HEK293 (cell line): ENCODE measurements at regions not wholly inside any gene's neighbourhood (a gene's known extent, or its start where the extent isn't known, plus 50 kb on each side); places are given as distances from the start of the nearest gene placed in this dataset.

Experiments used
- CTCF ChIA-PET: fragments of 350-600 bp; formaldehyde crosslinking; extraction: SDS; loops from one replicate; lab custom pipeline; 2021; ENCODE audit warnings: antibody characterized with exemption; lab: Yijun Ruan, JAX
- POLR2A ChIA-PET: fragments of 300-600 bp; formaldehyde crosslinking; extraction: SDS; loops from one replicate; lab custom pipeline; 2020; ENCODE audit warnings: antibody characterized with exemption, inconsistent platforms; lab: Yijun Ruan, JAX
- H3K27ac ChIP-seq: fragments of 200-500 bp; sonication (Bioruptor generic); 2 replicates; pipeline ENCODE4 v1.5.1; 2014; ENCODE audit warnings: low read depth, low read length, control low read depth, inconsistent platforms; ENCODE audit errors: extremely low read depth
- H3K36me3 ChIP-seq, 2 experiments: fragments of 200-500 bp in 1 of 2; sonication (Bioruptor generic) in 1 of 2; 1 replicate in 1 of 2; 2 replicates in 1 of 2; pipeline ENCODE4 v1.5.1; 2014 to 2017; ENCODE audit warnings: inconsistent platforms in 2 of 2, low read length in 2 of 2; ENCODE audit not compliant: control insufficient read depth in 2 of 2, insufficient read depth in 1 of 2
- H3K4me1 ChIP-seq: fragments of 200-500 bp; sonication (Bioruptor generic); 2 replicates; pipeline ENCODE4 v1.5.1; 2014; ENCODE audit warnings: mild to moderate bottlenecking, low read length, inconsistent platforms; ENCODE audit not compliant: control insufficient read depth, insufficient read depth
- H3K4me3 ChIP-seq: 2 replicates; pipeline ENCODE4 v1.5.1; 2011; ENCODE audit warnings: low read depth, mild to moderate bottlenecking, control low read depth, low read length, moderate library complexity
- H3K9me3 ChIP-seq: fragments of 200-500 bp; sonication (Bioruptor generic); 2 replicates; pipeline ENCODE4 v1.5.1; 2014; ENCODE audit warnings: low read depth, low read length, inconsistent platforms; ENCODE audit not compliant: control insufficient read depth, insufficient read depth
- EGR2 ChIP-seq: fragments of 450-650 bp; formaldehyde crosslinking; IDR thresholded peaks from 2 replicates; pipeline ENCODE4 v1.5.1; 2016; ENCODE audit warnings: low read depth, missing biosample characterization, missing genetic modification characterization
- GLIS1 ChIP-seq: fragments of 450-650 bp; formaldehyde crosslinking; IDR thresholded peaks from 2 replicates; pipeline ENCODE4 v1.5.1; 2016; ENCODE audit warnings: missing biosample characterization, missing genetic modification characterization
- PRDM1 ChIP-seq: fragments of 450-650 bp; formaldehyde crosslinking; IDR thresholded peaks from 2 replicates; pipeline ENCODE4; 2016; ENCODE audit warnings: missing biosample characterization, missing genetic modification characterization
- RBAK ChIP-seq: fragments of 450-650 bp; formaldehyde crosslinking; IDR thresholded peaks from 2 replicates; pipeline ENCODE4 v1.5.1; 2016; ENCODE audit warnings: missing biosample characterization, missing genetic modification characterization
- SP7 ChIP-seq: fragments of 450-650 bp; formaldehyde crosslinking; IDR thresholded peaks from 2 replicates; pipeline ENCODE4 v1.5.1; 2016; ENCODE audit warnings: missing biosample characterization, missing genetic modification characterization
- ZBTB17 ChIP-seq: fragments of 450-650 bp; formaldehyde crosslinking; IDR thresholded peaks from 2 replicates; pipeline ENCODE4 v1.5.1; 2016; ENCODE audit warnings: missing biosample characterization, missing genetic modification characterization
- ZFHX2 ChIP-seq: fragments of 450-650 bp; formaldehyde crosslinking; conservative IDR thresholded peaks from 2 replicates; pipeline ENCODE4 v1.5.1; 2016; ENCODE audit warnings: missing biosample characterization, missing genetic modification characterization
- ZIC2 ChIP-seq: fragments of 450-650 bp; formaldehyde crosslinking; IDR thresholded peaks from 2 replicates; pipeline ENCODE4 v1.5.1; 2016; ENCODE audit warnings: missing biosample characterization, missing genetic modification characterization
- ZNF138 ChIP-seq: fragments of 450-650 bp; formaldehyde crosslinking; IDR thresholded peaks from 2 replicates; pipeline ENCODE4 v1.5.1; 2016; ENCODE audit warnings: missing biosample characterization, missing genetic modification characterization, borderline replicate concordance
- ZNF202 ChIP-seq: fragments of 450-650 bp; formaldehyde crosslinking; IDR thresholded peaks from 2 replicates; pipeline ENCODE4 v1.5.1; 2016; ENCODE audit warnings: missing biosample characterization, missing genetic modification characterization, borderline replicate concordance
- ZNF391 ChIP-seq: fragments of 450-650 bp; formaldehyde crosslinking; IDR thresholded peaks from 2 replicates; pipeline ENCODE4 v1.5.1; 2016; ENCODE audit warnings: low read depth, missing biosample characterization, missing genetic modification characterization, borderline replicate concordance
- ZNF426 ChIP-seq: fragments of 450-650 bp; formaldehyde crosslinking; IDR thresholded peaks from 2 replicates; pipeline ENCODE4 v1.5.1; 2017; ENCODE audit warnings: missing biosample characterization, missing genetic modification characterization, mild to moderate bottlenecking, inconsistent platforms, moderate library complexity
- ZNF530 ChIP-seq: fragments of 450-650 bp; formaldehyde crosslinking; IDR thresholded peaks from 2 replicates; pipeline ENCODE4 v1.5.1; 2016; ENCODE audit warnings: low read depth, missing biosample characterization, missing genetic modification characterization
- ZNF610 ChIP-seq: fragments of 450-650 bp; formaldehyde crosslinking; IDR thresholded peaks from 2 replicates; pipeline ENCODE4 v1.5.1; 2016; ENCODE audit warnings: missing biosample characterization, missing genetic modification characterization, borderline replicate concordance
- TF ChIP-seq, protein P1 (sequence below): fragments of 450-650 bp; formaldehyde crosslinking; IDR thresholded peaks from 2 replicates; pipeline ENCODE4 v1.5.1; 2016; ENCODE audit warnings: missing biosample characterization, missing genetic modification characterization, low read depth
- TF ChIP-seq, protein P2 (sequence below): fragments of 450-650 bp; formaldehyde crosslinking; IDR thresholded peaks from 2 replicates; pipeline ENCODE4 v1.5.1; 2017; ENCODE audit warnings: missing biosample characterization, missing genetic modification characterization
- TF ChIP-seq, protein P3 (sequence below): fragments of 450-650 bp; formaldehyde crosslinking; IDR thresholded peaks from 2 replicates; pipeline ENCODE4 v1.5.1; 2017; ENCODE audit warnings: missing biosample characterization, missing genetic modification characterization

DNA sequence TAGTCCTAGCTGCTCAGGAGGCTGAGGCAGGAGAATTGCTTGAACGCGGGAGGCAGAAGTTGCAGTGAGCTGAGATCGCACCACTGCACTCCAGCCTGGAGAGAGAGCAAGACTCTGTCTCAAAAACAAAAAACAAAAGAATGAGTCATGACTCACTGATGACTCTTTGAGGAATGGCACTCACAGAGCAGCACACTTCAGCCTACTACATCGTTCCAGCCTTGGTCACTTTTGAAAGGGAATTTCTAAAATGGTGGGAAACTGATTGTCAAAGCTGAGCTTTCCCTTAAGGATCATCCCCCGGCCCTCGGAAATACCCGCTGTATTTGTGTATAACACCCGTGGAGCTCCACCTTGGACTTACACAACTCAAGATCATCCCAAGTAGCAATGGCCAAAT lies 217.3 kb upstream of the HS6ST1 start:
- TF ChIP-seq, protein P1, sequence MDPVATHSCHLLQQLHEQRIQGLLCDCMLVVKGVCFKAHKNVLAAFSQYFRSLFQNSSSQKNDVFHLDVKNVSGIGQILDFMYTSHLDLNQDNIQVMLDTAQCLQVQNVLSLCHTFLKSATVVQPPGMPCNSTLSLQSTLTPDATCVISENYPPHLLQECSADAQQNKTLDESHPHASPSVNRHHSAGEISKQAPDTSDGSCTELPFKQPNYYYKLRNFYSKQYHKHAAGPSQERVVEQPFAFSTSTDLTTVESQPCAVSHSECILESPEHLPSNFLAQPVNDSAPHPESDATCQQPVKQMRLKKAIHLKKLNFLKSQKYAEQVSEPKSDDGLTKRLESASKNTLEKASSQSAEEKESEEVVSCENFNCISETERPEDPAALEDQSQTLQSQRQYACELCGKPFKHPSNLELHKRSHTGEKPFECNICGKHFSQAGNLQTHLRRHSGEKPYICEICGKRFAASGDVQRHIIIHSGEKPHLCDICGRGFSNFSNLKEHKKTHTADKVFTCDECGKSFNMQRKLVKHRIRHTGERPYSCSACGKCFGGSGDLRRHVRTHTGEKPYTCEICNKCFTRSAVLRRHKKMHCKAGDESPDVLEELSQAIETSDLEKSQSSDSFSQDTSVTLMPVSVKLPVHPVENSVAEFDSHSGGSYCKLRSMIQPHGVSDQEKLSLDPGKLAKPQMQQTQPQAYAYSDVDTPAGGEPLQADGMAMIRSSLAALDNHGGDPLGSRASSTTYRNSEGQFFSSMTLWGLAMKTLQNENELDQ = no peak
- TF ChIP-seq RBAK (tag by site-specific recombination) = peak; percentile 77; the same call in 1 of the 2 replicates
- TF ChIP-seq ZNF202 = no peak
- 0 out of 2 replicates have a peak, but pooled peaks have one; percentile 13 for TF ChIP-seq ZBTB17 (tag by site-specific recombination)
- Histone ChIP-seq H3K4me1 (no peaks in the 10 kb centered on the region), H3K27ac (no peak overlapping the region), H3K9me3 (no peaks in the 10 kb centered on the region), H3K36me3 (no peaks in the 10 kb centered on the region), H3K4me3 (no peak overlapping the region)
- ChIA-PET POLR2A (no interaction called here), CTCF (no interaction called here)

DNA sequence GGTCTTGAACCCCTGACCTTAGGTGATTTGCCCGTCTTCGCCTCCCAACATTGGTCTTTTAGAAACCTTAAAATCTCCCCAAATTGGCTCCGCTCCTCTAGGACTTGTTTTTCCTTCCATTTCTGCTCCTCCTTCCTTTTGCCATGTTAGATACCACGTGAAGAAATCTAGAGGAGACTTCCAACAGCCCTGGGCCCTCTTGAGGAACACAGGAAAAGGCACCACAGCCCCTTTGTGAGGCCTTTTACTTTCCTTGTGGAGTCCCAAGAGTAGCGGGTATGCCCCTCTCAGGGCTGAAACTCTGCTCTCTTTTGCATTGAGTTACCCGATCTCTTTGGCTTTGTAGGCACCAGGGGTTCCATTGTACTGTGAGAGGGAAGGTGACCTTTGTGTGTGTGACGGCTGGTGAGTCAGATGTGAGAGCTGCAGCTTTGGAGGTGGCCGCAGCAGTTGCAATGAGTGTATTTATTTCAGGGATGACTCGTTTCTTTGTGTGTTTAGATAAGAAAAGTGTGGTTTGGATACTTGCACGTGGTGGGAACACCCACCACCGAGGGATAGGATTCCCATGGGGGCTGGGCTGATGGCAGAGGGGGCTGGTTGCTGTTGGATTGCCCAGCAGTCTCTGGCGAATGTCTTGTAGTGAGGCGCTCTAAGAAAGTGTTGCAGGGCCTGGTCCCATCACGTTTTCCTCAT lies 218.4 kb upstream of the HS6ST1 start:
- no peaks in the 10 kb centered on the region for H3K9me3 ChIP-seq
- CTCF ChIA-PET = interaction anchor here (0.6 kb wide), 1 partner anchor 137 kb away, joined by 3 read pairs; no protein-coding TSS in a partner anchor
- no peaks in the 10 kb centered on the region for H3K4me1 ChIP-seq
- no peak overlapping the region for H3K4me3 ChIP-seq
- TF ChIP-seq EGR2 (tag by site-specific recombination) (peak; percentile 61), ZNF530 (tag by site-specific recombination) (no peak), ZNF391 (tag by site-specific recombination) (no peak), ZNF426 (tag by site-specific recombination) (no peak), ZNF138 (tag by site-specific recombination) (no peak), ZFHX2 (tag by site-specific recombination) (peak; percentile 69), ZIC2 (tag by site-specific recombination) (peak; percentile 72), GLIS1 (tag by site-specific recombination) (0 out of 2 replicates have a peak, but pooled peaks have one; percentile 21), PRDM1 (tag by site-specific recombination) (0 out of 2 replicates have a peak, but pooled peaks have one; percentile 27), SP7 (tag by site-specific recombination) (peak; percentile 36; the same call in 1 of the 2 replicates), ZNF610 (tag by site-specific recombination) (no peak)
- TF ChIP-seq, protein P2, sequence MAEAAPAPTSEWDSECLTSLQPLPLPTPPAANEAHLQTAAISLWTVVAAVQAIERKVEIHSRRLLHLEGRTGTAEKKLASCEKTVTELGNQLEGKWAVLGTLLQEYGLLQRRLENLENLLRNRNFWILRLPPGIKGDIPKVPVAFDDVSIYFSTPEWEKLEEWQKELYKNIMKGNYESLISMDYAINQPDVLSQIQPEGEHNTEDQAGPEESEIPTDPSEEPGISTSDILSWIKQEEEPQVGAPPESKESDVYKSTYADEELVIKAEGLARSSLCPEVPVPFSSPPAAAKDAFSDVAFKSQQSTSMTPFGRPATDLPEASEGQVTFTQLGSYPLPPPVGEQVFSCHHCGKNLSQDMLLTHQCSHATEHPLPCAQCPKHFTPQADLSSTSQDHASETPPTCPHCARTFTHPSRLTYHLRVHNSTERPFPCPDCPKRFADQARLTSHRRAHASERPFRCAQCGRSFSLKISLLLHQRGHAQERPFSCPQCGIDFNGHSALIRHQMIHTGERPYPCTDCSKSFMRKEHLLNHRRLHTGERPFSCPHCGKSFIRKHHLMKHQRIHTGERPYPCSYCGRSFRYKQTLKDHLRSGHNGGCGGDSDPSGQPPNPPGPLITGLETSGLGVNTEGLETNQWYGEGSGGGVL (tag by site-specific recombination) = 0 out of 2 replicates have a peak, but pooled peaks have one; percentile 19
- TF ChIP-seq, protein P3, sequence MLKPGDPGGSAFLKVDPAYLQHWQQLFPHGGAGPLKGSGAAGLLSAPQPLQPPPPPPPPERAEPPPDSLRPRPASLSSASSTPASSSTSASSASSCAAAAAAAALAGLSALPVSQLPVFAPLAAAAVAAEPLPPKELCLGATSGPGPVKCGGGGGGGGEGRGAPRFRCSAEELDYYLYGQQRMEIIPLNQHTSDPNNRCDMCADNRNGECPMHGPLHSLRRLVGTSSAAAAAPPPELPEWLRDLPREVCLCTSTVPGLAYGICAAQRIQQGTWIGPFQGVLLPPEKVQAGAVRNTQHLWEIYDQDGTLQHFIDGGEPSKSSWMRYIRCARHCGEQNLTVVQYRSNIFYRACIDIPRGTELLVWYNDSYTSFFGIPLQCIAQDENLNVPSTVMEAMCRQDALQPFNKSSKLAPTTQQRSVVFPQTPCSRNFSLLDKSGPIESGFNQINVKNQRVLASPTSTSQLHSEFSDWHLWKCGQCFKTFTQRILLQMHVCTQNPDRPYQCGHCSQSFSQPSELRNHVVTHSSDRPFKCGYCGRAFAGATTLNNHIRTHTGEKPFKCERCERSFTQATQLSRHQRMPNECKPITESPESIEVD (tag by site-specific recombination) = no peak
- H3K36me3 ChIP-seq = no peaks in the 10 kb centered on the region
- no peak overlapping the region for H3K27ac ChIP-seq
- POLR2A ChIA-PET = no interaction called here
